GM12875 (cell line): ENCODE measurements at regions not wholly inside any gene's neighbourhood (a gene's known extent, or its start where the extent isn't known, plus 50 kb on each side); places are given as distances from the start of the nearest gene placed in this dataset.

Experiments used
- H3K4me3 ChIP-seq: one replicate; pipeline ENCODE4 v1.5.1; 2011; ENCODE audit warnings: low read depth, low read length, control low read depth
- TF ChIP-seq, protein P1 (sequence below): IDR thresholded peaks from 2 replicates; pipeline ENCODE4 v1.5.1; 2011; ENCODE audit warnings: low read depth, mild to moderate bottlenecking, control low read depth, inconsistent platforms, low read length, moderate library complexity, borderline replicate concordance; ENCODE audit not compliant: insufficient read depth

GRCh38 chr15:61623746-61624145, 394.6 kb upstream of the RORA start:
- TF ChIP-seq, protein P1, sequence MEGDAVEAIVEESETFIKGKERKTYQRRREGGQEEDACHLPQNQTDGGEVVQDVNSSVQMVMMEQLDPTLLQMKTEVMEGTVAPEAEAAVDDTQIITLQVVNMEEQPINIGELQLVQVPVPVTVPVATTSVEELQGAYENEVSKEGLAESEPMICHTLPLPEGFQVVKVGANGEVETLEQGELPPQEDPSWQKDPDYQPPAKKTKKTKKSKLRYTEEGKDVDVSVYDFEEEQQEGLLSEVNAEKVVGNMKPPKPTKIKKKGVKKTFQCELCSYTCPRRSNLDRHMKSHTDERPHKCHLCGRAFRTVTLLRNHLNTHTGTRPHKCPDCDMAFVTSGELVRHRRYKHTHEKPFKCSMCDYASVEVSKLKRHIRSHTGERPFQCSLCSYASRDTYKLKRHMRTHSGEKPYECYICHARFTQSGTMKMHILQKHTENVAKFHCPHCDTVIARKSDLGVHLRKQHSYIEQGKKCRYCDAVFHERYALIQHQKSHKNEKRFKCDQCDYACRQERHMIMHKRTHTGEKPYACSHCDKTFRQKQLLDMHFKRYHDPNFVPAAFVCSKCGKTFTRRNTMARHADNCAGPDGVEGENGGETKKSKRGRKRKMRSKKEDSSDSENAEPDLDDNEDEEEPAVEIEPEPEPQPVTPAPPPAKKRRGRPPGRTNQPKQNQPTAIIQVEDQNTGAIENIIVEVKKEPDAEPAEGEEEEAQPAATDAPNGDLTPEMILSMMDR, result no peak
- no peak overlapping the region for H3K4me3 ChIP-seq

- H3K4me3 ChIP-seq, result no peak overlapping the region
- TF ChIP-seq, protein P1, result no peak
These were observed 392.8 kb upstream of the RORA start for GRCh38 chr15:61621865-61622264.

GRCh38 chr15:61621146-61621545, 392.0 kb upstream of the RORA start:
- H3K4me3 ChIP-seq, result no peak overlapping the region
- TF ChIP-seq, protein P1, result peak; percentile 43

DNA sequence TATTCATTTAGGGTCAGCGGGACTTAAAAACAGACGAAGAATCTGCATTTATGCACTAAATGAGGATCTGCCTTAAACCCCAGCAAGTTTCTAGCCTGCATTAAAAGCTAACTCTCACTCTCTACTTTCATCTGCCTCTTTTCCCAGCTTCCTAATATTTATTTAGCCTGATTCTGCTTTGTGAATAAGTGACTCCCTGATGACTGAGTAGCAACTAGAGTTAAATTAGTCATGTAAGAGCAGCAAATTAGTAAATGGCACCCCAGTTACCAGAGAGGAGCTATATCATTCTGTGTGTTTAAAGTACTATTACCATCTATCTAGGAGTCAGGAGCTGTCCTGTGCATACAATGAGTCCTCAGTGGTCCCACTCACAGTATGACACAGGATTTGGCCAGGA, 391.0 kb upstream of the RORA start:
- TF ChIP-seq, protein P1, result no peak

DNA sequence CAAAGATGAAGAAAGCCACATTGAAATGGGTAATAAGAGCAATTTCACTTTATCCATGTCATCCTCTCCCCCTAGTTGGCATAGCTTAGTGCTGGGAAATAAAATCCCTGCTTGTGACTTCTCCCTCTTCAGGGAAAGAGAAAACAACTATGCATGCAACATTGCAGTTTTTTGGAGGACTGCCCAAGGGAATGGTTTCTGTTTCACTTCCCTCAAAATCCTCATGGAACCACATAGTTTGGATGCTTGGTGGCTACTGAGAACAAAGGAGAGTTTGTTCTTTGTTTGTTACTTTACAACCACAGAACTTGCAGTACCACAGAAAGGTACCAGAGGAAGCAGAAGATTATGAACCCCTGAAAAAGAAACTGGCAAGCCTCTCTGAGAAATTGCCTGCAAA, 384.6 kb upstream of the RORA start:
- H3K4me3 ChIP-seq, result no peak overlapping the region
- TF ChIP-seq, protein P1, result no peak

More for the DNA sequence above, 391.0 kb upstream of the RORA start:
- H3K4me3 ChIP-seq, result no peak overlapping the region

DNA sequence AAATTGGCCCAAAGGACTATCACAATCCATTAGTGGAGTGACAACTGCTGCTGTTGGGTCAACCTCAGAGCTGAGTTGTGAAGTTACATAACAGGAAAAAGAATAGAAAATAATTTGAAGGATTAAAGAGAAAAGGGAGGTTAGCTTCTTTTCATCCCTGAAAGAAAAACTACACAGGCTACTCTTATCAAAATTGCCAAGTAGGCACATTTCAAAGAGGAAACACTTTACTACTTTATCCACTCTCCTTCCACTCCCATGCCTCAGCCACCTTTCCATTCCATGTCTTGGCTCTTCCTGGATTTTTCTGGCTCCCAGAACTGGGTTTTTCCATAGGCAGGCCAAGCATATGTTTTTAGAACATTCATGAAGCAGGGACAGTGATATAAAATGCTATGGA, 384.0 kb upstream of the RORA start:
- TF ChIP-seq, protein P1, result no peak
- H3K4me3 ChIP-seq, result no peak overlapping the region

DNA sequence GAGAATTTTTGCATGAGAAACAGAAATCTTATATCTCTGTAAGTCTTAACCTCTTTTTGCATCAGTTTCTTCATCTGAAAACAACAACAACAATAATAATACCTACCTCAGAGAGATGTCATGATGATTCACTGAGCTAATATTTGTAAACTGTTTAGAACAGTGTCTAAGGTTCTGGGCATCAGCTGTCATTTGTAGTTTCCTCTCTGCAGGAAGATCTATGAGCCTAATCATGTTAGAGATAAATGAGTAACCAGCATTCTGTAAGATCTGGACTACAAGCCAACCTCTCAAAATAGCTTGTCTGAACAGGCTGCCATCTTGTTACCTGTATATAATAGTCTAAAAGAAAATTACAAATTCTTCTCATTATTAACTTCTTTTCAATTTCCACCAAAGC, 383.0 kb upstream of the RORA start:
- H3K4me3 ChIP-seq, result no peak overlapping the region
- TF ChIP-seq, protein P1, result no peak
